Stimulated activated CD4-positive, alpha-beta T cell treated with anti-CD3 and anti-CD28 coated beads, Interleukin-1b, Interleukin-23, amount 100 ng/mL, for 24 hours (primary cell): ENCODE measurements at regions not wholly inside any gene's neighbourhood (a gene's known extent, or its start where the extent isn't known, plus 50 kb on each side); places are given as distances from the start of the nearest gene placed in this dataset.
"Not testable (repeated sequence)": the region's sequence is repeated elsewhere in the genome, so short reads cannot be mapped to it uniquely, and the experiment has no call there.

Source experiments
- DNase-seq, 4 experiments: peaks; one replicate each; pipeline ENCODE4 v3.0.0-alpha.2; 2020; ENCODE audit warnings: low read depth in 4 of 4, low spot score in 1 of 4

DNA sequence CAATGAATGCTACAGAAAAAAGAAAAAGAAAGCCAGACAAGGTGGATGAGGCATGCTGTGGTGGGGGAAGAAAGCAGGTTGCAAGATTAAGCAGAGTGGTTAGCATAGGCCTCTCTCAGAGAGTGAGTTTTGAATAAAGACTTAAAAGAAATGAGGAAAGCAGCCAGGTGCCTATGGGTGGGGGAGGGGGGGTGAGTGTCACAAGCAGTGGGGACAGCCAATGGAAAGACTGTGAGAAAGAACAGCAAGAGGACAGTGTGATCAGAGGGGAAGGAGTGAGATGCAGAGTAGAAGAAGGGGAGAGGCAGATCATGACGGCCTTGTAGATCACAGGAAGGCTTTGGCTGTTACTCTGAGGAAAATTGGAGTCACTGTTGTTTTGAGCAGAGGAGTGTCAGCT lies 162.5 kb downstream of the SOX3 start:
- no peak for DNase-seq

DNA sequence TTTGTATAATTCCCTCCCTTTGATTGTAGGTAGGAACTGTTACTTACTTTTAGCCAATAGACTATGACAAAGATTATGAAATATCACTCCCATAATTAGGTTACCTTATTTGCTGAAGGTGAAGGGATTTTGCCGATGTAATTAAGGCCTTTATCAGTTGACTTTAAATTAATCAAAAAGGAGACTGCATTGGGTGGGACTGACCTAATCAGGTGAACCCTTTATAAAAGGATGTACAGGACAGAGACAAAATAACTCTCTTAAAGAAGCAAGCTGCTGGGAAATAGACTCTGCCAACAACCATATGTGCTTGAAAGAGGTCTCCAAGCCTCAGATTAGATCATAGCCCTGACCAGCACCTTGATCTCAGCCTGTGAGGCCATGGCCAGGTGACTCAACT lies 167.6 kb downstream of the SOX3 start:
- DNase-seq: no peak

DNA sequence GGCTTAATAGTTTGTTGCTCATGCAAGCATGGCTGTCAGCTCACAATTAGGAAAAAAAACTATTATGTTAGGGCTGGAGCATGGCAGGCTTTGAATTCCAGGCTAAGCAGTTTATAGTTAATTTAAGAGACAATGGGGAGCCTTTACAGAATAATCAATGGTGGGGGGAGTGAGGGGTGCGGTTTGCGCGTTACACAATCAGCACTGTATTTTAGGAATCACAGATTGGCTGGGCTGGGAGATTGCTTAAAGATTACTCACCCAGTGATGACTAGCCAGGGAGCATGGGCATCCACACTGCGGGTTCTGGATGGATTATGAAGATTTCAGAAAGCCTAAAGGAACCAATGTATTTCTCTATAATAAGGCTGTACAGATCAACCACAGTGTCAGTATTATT lies 186.6 kb downstream of the SOX3 start:
- no peak for DNase-seq

DNA sequence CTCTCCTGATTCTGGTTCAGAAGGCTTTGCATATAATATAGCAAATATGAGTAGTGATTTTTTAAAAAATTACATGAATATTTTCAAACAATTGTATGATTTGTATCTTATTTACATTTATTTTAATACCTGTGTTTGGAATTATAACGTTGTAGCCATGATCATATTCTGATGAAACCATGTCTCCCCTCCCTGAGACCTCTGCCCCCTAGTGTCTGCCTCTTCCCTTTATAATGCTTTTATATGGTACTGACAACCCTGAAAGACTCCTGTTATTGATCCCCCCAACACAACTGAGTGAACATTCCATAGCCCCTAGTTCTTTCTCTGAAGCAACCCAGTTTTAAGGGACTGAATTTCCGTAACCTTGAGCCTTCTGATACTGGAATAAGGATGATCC lies 187.4 kb downstream of the SOX3 start:
- no peak for DNase-seq

DNA sequence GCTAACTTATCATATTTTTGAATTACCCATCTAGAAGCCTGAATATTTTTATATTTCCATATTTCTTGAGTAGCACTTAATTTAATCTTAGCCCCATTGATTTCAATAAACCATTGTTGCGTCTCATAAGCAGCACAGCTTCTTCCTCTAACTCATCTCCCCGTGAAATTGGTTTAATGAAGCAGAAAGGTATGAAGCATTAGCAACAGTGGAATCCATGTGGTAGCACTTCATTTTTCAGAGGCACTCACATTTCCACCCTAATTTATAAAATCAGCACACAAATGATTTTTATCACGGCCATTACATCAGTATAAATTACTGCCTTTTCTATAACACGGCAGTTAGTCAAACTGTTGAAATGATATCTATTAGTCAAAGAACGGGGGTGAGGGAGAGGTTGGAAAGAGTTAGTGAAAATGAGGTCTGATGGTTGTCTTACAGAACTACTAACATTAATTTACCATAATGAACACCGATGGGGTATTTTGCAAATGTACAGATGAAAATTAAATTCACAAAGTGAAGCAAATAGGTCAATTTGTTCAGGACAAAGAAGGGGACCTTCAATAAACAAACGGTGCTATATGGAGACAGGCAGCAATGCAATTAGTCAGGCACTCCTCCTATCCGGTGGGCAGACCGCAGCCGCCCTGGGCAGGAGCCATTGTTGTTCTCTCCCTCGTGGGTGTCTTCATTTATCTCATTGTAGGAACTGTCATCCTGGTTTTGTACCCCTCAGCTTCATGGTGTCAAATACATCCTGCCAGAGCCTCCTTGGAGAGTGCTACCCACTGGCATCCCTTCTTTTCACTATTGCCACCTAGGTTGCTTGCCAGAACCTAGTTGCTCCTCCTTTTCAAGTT lies 205.7 kb downstream of the SOX3 start:
- no peak for DNase-seq

DNA sequence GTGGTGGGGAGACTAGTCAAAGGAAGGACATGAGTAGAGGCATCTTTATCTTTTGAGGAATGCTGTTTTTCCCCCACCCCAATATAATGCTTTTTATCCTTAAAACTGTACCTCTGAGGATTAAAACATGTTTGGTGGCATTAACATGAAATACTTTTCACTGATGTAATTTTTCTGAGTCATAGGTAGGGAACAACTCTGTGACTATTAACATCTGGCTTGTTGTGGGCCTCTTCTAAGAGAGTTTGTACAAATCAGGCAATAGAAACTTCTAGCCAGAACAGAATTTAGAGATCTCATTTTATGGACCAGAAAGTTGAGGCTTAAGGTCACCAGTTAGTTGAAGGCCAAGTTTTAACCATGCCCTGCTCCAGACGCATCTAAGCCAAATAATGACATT lies 207.6 kb downstream of the SOX3 start:
- no peak for DNase-seq

DNA sequence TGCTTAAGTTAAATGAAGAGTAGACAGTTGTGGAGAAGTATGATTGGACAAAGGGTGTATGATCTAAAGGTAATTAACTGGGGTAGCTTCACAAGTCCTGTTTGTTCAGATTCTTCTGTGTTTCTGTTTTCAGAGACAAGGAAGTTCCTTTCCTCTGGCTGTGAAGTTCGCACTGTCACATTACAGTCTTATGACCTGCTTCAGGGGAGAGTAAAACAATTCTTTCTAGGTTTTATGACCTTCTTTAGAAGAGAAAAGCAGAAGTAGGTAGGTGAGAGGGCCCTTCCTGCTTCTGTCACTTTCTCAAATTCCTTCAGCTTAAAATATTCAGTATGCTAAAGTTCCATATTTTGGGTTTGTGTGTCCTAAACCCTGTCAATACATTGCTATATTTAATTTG lies 211.9 kb downstream of the SOX3 start:
- DNase-seq: no peak

DNA sequence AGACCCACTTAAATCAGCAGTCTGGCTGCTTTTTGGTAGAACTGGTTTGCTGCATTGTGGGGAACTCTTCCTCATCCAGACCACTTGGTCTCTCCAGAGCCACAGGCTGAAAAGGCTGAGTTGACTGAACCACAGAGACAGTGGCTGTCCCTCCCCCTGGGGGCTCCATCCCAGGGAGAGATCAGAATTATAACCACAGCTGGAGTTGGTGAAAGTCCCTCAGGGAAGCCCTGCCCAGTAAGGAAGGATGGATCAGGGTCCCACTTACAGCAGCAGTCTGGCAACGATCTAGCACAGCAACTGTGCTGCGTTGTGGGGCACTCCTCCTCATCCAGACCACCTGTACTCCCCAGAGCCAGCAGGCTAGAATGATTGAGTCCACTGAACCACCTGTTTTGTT lies 212.7 kb downstream of the SOX3 start:
- no peak for DNase-seq

DNA sequence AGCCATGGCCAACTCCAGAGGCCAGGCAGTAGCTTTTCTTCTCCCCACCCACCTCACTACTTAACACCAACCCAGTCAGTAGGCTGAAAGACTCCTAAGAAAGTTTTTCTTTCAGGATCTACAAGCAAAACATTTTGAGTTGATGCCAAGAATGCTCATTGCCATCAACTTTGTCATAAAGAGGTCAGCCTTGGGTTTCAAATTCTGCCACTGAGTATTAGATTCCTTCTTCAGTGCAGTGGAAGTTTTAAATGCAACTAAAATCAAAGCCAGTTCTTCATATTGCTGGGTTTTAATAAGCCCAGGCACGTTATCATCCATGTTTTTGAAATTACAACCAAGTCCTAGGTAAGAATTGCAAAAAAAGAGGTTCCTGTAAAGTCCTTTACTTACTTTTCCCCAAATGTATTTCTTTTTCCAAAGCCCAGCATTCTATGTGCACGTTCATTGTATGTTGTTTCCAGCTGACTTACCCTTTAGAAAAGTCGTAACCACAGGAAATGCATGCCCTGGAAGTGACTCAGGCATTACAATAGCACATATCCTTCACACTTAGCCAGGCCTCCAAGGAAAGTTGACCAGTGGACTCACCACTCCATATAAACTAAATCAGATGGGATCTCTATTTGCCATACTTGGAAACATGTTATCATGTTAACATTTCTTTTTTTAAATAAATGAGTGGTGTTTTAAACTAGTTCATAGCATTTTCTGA lies 229.9 kb downstream of the SOX3 start:
- no peak for DNase-seq

DNA sequence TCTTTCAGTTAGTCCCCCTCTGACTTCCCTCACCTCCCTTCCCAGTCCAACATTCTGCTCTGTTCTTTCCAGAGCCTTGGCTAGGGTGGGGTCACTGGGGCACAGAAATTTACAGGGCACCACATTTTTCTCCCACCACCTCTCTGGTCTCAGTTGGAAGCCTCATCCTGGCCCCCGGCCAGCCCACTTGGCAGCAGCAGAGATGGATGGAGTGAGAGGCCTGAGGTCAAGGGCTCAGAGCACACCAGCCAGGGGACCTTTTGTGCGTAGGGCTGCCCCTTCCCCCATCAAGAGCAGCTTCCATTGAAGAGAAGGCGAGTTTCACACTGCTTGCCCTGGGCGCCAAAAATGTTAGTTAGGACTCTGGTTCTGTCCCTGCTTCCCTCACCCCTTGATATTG lies 230.9 kb downstream of the SOX3 start:
- DNase-seq: no peak

DNA sequence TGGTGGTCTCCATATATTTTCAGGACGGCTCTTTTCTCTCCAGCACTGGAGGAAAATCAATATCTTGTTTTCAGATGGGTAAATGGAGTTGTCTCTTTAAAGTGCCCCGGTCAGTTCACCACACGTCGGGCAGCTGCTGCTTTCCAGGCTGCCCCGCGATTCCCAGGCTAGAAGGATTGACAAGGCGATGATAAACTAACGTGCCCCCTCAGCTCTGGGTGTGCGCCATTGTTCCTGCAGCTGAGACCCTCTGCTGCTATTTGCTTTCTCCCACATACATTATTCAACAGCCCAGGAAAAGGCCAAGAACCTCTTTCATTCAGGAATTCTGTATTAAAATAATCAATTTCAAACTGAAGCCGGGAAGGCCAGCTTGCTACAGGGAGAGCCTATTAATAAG lies 254.5 kb downstream of the SOX3 start:
- DNase-seq: no peak

DNA sequence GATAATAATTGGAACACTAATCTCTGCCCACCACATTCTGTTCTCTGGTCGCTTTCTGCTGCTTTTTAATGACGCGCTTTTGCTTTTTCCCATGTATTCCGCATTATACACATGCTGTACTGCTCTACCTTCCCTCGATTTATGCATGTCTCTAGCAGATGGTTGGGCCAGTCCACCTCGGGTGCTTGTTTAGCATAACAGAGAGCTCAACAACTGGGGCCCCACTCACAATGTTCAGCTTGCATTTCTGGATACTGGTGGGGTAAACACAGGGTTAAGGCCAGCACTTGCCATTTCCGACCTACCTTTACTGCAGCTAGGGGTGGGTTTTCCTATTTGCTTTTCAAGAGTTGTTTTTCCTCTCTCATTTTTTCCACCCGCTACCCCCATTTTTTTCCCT lies 255.8 kb downstream of the SOX3 start:
- no peak for DNase-seq

DNA sequence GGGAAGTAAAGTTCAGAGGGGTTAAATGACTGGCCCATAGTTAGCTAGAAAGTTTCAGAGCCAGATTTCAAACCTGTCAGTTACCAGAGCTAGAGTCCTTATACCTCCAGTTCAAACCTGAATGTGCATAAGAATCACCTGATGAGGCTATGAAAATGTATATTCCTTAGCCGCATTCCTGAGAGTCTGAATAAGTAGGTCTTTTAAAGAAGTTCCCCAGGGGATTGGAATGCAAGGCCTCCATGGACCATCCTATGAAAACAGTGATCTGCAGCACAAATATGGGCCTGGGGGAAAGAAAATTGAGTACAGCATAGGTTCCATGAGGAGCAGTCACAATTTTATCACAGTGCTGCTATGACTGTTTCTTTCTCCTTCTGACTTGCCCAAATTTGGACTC lies 263.9 kb upstream of the CXorf66 start:
- no peak for DNase-seq

DNA sequence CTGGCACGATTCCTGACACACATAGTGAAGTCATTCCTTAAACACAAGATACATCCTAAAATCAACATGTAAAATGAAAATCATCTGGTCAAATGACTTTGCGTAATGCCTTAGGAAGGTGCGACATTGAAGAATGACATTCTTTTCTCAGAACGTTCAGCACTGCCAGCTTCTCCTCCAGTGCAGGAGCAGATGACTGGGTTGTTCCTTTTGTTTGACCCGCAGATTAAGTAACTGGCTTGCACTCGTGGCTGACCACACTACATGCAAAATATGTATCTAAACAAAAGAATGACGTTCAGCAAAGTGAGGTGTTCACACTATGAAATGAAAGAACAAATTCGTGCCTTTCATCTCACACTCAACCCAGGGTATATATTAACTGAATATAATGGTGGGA lies 260.7 kb upstream of the CXorf66 start:
- not testable (repeated sequence) for DNase-seq

DNA sequence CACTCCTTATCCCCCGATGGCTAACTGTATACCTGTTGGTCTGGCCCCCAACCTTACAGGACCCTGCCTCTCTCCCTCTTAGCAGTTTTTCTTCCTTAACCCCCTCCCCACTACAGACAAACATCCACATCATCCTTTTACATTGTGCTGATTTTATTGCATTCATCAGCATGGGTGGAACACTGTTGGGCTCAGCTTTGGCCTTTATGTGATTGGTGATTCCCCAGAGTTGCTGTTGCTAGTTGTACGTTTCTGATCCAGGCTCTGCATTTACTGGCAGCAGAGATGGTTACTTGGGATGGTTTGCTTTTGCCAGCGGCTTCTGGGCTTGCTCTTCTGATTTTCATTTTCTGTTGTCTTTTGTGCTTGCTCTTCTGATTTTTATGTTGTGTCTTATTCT lies 250.6 kb upstream of the CXorf66 start:
- not testable (repeated sequence) for DNase-seq

DNA sequence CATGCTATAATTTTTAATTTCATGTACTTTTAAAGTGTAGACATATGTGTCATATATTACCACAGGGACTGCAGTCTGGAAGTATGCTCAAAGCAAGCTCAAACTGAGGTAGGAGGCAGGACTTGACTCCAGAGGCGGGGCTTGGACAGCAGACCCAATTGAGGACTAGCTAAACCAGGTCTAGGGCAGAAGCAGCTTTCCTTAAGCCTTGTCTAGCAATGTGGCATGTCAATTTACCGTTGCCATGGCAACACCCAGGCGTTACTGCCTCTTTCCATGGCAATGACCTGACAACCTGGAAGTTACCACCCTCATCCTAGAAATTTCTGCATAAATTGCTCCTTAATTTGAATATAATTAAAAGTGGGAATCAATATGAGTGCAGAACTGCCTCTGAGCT lies 249.2 kb upstream of the CXorf66 start:
- not testable (repeated sequence) for DNase-seq

DNA sequence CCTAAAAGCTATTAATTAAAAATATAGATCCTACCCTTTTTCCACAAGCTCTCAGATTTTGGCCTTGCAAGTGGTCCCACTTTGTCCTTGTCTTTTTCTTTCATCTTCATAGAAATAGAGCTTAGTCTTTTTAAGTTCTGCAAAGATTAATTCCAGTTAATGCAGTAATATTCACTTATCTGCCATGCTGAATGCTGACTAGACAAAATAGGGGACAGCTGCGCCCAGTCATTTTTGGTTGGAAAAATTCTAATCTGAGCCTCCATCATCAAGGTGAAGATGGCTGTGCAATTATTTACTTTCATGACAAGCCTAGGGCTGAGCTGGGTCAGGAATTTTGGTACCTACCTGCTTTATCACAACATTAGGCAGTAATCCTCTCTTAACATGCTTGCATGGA lies 241.3 kb upstream of the CXorf66 start:
- no peak for DNase-seq

DNA sequence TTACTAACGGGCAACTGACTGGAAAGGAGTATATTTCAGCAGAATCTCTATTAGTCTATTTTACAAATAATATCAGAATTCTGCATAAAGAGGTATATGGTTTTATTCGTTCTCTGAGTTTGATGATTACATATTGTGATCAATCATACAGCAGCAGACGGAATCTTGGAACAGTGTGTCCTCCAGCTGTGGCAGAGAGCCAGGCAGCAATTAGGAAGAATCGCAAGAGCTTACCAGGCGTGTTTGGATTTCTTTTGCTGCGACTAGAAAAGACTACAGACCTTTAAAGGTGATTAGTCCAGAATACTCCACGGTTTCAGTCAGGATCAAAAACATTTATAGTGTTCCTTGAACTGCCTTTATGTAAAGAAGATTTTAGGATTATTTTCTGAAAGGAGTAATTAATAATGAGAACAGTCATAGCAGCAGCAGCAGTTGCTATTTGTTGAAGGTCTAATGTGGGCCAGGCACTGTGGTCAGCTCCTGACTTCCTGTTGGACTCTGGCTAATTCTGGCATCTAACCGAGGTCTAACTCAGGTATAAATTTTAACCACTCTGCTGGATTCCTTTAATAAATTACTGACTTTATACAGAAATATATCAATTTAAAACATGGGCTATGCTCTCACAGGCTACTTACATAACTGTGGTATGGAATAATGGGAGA lies 225.3 kb upstream of the CXorf66 start:
- no peak for DNase-seq

DNA sequence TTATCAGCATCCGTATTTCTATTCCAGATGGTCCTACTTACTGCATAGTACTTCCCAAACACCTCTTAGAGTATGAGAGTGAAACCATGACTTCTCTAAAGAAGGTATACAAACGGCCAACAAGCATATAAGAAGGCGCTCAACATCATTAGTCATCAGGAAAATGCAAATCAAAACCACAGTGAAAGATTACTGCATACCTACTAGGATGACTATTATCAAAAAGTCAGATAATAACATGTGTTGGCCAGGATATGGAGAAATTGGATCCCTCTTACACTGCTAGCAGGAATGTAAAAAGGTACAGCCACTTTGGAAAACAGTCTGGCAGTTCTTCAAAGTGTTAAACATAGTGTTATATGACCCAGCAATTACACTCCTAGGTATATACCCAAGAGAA lies 215.3 kb upstream of the CXorf66 start:
- no peak for DNase-seq

DNA sequence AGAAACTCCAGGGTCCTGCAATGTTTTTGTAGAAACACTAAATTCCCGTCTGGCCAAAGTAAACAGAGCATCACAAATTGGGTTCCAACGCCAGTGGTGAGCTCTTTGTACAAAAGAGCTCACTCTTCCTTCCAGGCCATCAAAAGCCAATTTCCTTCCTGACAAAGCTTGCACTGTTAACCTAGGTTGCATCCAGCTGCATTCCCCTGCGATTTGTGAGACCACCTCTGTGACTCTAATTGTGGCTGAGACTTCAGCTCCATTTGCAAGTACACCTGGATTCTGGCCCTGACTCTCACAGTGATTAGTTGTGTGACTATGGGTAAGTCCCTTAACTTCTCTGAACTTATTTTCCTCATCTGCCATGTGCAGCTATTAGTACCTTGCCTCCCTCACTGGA lies 212.5 kb upstream of the CXorf66 start:
- no peak for DNase-seq

DNA sequence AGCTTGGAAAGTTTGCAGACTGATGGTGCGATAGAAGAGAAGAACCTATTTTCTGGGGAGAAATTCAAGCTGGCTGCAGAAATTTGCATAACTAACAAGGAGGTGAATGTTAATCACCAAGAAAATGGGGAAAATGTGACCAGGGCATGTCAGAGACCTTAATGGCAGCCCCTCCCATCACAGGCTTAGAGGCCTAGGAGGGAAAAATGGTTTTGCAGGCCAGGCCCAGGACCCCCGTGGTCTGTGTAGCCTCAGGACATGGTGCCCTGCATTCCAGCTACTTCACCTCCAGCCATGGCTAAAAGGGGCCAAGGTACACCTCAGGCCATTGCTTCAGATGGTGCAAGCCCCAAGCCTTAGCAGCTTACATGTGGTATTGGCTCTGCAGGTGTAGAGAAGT lies 207.1 kb upstream of the CXorf66 start:
- DNase-seq: no peak

DNA sequence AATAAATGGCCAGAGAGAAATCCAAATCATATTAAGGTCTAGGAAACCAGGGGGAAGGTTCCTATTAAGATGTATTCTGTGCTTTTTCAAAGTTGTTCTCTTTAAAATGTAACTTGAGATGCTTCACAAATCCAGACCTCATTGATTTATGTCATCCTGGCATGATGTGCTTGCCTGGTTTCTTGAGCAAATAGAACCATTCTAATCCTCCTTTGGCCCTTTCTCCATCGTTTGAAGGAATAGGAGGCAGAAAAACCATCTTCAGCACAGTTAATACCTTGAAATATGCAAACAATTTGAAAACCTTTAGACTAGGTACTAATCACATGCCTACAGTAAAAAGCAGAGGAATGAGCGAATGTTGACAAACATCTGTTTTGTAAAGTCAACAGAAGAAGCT lies 202.2 kb upstream of the CXorf66 start:
- DNase-seq: no peak
